HEK293T (cell line): ENCODE measurements at regions not wholly inside any gene's neighbourhood (a gene's known extent, or its start where the extent isn't known, plus 50 kb on each side); places are given as distances from the start of the nearest gene placed in this dataset.

Experiments used
- ARNT ChIP-seq: fragments of 450-650 bp; IDR thresholded peaks from 2 replicates; pipeline ENCODE4 v1.6.1; 2017; ENCODE audit warnings: mild to moderate bottlenecking
- LEF1 ChIP-seq: fragments of 450-650 bp; IDR thresholded peaks from 2 replicates; pipeline ENCODE4 v1.6.1; 2017; ENCODE audit warnings: mild to moderate bottlenecking, borderline replicate concordance
- TARDBP ChIP-seq: fragments of 450-650 bp; IDR thresholded peaks from 2 replicates; pipeline ENCODE4 v1.6.1; 2016

- TF ChIP-seq ARNT (no peak), TARDBP (no peak), LEF1 (no peak)
These were observed 75.7 kb upstream of the ARHGAP24 start for GRCh38 chr4:85399270-85399669.
